ENCODE measurements at regions not wholly inside any gene's neighbourhood (a gene's known extent, or its start where the extent isn't known, plus 50 kb on each side); places are given as distances from the start of the nearest gene placed in this dataset.

DNA sequence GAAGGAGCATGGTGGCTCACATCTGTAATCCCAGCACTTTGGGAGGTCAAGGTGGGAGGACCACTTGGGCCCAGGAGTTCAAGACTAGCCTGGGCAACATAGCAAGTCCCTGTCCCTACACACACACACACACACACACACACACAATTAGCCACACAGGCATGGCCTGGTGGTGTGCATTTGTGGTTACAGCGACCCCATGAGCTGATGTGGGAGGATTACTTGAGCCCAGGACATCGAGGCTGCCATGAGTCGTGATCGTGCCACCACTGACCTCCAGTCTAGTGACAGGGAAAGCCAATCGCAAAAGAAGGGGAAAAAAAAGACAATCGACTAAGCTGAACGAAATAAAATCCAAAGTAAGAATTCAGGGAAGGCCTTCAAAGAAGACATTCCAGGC is 67.9 kb downstream of the TBX3 start:
- Histone ChIP-seq H4K20me1 (ENCODE audit: insufficient read depth, low read length) (no peaks in the 10 kb centered on the region), H3K36me3 (ENCODE audit: insufficient read depth, low read length) (no peaks in the 10 kb centered on the region), H3K9me3 (ENCODE audit: low read length) (no peaks in the 10 kb centered on the region), H3K4me2 (ENCODE audit: low read length) (no peak overlapping the region), H3K4me3 (ENCODE audit: low read depth, low read length, poor library complexity, severe bottlenecking) (no peak overlapping the region), H2AFZ (ENCODE audit: low read length) (no peak overlapping the region), H3K27ac (ENCODE audit: low read depth, low read length, poor library complexity, severe bottlenecking) (no peak overlapping the region), H3K79me2 (ENCODE audit: insufficient read depth, low read depth, low read length) (no peaks in the 10 kb centered on the region), H3K4me1 (ENCODE audit: insufficient read depth, low read length, poor library complexity, severe bottlenecking) (no peaks in the 10 kb centered on the region), H3K9me2 (ENCODE audit: insufficient read depth, low read length) (no peaks in the 10 kb centered on the region)
- ChIA-PET CTCF (ENCODE audit: unreplicated experiment) (no interaction called here), POLR2A (no interaction called here)
- BruUV-seq (replicated peaks) = no TSS peak
- intact Hi-C loops (cut with micrococcal nuclease; ENCODE audit: unreplicated experiment) = no loop called here
- no peak for TF ChIP-seq EZH2phosphoT487 (IDR thresholded peaks at IDR 0.05; ENCODE audit: borderline replicate concordance, low read depth, low read length)
- no peak for DNase-seq (ENCODE audit: low spot score)

DNA sequence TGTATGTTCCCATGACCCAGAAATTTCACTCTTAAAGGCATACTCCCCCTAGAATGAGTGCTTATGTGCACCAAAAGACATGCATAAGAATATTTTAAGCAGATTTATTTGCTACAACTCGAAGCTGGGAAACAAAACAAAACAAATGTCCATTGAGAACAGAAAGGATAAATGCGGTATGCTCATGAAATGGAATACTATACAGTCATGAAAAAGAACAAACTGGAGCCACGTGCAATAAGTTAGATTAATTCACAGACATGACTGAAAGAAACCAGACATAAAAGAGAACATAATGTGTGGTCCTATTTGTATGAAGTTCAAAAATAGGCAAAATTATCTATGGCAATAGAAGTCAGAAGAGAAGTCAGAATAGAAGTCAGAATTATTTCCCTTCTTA is 69.9 kb downstream of the TBX3 start:
- Histone ChIP-seq H2AFZ (ENCODE audit: low read length) (no peak overlapping the region), H3K9me2 (ENCODE audit: insufficient read depth, low read length) (no peaks in the 10 kb centered on the region), H3K79me2 (ENCODE audit: insufficient read depth, low read depth, low read length) (no peaks in the 10 kb centered on the region), H3K36me3 (ENCODE audit: insufficient read depth, low read length) (no peaks in the 10 kb centered on the region), H3K27ac (ENCODE audit: low read depth, low read length, poor library complexity, severe bottlenecking) (no peak overlapping the region), H3K4me1 (ENCODE audit: insufficient read depth, low read length, poor library complexity, severe bottlenecking) (no peaks in the 10 kb centered on the region), H3K9me3 (ENCODE audit: low read length) (no peaks in the 10 kb centered on the region), H3K4me2 (ENCODE audit: low read length) (no peak overlapping the region), H4K20me1 (ENCODE audit: insufficient read depth, low read length) (no peaks in the 10 kb centered on the region), H3K4me3 (ENCODE audit: low read depth, low read length, poor library complexity, severe bottlenecking) (no peak overlapping the region)
- no peak for DNase-seq (ENCODE audit: low spot score)
- BruUV-seq (replicated peaks) = no TSS peak
- intact Hi-C loops (cut with micrococcal nuclease; ENCODE audit: unreplicated experiment) = no loop called here
- POLR2A ChIA-PET = no interaction called here
- TF ChIP-seq EZH2phosphoT487 (IDR thresholded peaks at IDR 0.05; ENCODE audit: borderline replicate concordance, low read depth, low read length) = no peak
- TF ChIP-seq, protein P1, sequence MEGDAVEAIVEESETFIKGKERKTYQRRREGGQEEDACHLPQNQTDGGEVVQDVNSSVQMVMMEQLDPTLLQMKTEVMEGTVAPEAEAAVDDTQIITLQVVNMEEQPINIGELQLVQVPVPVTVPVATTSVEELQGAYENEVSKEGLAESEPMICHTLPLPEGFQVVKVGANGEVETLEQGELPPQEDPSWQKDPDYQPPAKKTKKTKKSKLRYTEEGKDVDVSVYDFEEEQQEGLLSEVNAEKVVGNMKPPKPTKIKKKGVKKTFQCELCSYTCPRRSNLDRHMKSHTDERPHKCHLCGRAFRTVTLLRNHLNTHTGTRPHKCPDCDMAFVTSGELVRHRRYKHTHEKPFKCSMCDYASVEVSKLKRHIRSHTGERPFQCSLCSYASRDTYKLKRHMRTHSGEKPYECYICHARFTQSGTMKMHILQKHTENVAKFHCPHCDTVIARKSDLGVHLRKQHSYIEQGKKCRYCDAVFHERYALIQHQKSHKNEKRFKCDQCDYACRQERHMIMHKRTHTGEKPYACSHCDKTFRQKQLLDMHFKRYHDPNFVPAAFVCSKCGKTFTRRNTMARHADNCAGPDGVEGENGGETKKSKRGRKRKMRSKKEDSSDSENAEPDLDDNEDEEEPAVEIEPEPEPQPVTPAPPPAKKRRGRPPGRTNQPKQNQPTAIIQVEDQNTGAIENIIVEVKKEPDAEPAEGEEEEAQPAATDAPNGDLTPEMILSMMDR (conservative IDR thresholded peaks at IDR 0.05; ENCODE audit: low read length) = no peak
- CTCF ChIA-PET (ENCODE audit: unreplicated experiment) = no interaction called here

DNA sequence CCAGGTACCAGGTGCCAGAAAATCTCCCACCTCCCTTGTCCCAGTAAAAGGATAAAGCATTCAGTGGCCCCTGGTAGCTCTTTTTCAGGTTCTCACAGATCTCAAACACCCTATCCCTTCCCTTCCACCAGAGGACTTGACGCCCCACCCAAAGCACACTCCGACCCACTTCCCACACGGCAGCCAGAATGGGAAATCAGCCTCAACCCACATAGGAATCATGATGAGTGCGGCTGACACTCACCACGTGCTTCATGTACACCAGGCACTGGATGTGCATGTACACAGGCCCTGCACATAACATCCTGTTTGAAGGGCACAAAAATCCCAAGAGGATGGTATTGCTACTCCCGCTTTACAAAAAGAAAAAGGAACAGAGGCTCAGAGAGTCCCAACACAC is 71.9 kb downstream of the TBX3 start:
- Histone ChIP-seq H4K20me1 (ENCODE audit: insufficient read depth, low read length) (no peaks in the 10 kb centered on the region), H3K4me3 (ENCODE audit: low read depth, low read length, poor library complexity, severe bottlenecking) (no peak overlapping the region), H2AFZ (ENCODE audit: low read length) (no peak overlapping the region), H3K27ac (ENCODE audit: low read depth, low read length, poor library complexity, severe bottlenecking) (no peak overlapping the region), H3K36me3 (ENCODE audit: insufficient read depth, low read length) (no peaks in the 10 kb centered on the region), H3K9me3 (ENCODE audit: low read length) (no peaks in the 10 kb centered on the region), H3K4me1 (ENCODE audit: insufficient read depth, low read length, poor library complexity, severe bottlenecking) (no peaks in the 10 kb centered on the region), H3K4me2 (ENCODE audit: low read length) (no peak overlapping the region), H3K9me2 (ENCODE audit: insufficient read depth, low read length) (no peaks in the 10 kb centered on the region), H3K79me2 (ENCODE audit: insufficient read depth, low read depth, low read length) (no peaks in the 10 kb centered on the region)
- TF ChIP-seq, protein P1 (conservative IDR thresholded peaks at IDR 0.05; ENCODE audit: low read length) = no peak
- TF ChIP-seq EZH2phosphoT487 (IDR thresholded peaks at IDR 0.05; ENCODE audit: borderline replicate concordance, low read depth, low read length) = no peak
- intact Hi-C loops (cut with micrococcal nuclease; ENCODE audit: unreplicated experiment) = no loop called here
- no TSS peak for BruUV-seq (replicated peaks)
- POLR2A ChIA-PET = interaction anchor here (0.6 kb wide), 2 partner anchors 15 to 1267 kb away, joined by 3 to 4 read pairs; no protein-coding TSS in a partner anchor
- DNase-seq (ENCODE audit: low spot score) = no peak
- CTCF ChIA-PET (ENCODE audit: unreplicated experiment) = no interaction called here
